DMS153 treated with DMSO at 0.1 percent for 48 hours (cell line): ENCODE measurements at regions not wholly inside any gene's neighbourhood (a gene's known extent, or its start where the extent isn't known, plus 50 kb on each side); places are given as distances from the start of the nearest gene placed in this dataset.
"Not testable (repeated sequence)": the region's sequence is repeated elsewhere in the genome, so short reads cannot be mapped to it uniquely, and the experiment has no call there.

Experiments used
- DNase-seq: peaks from one replicate; lab custom pipeline; 2025; ENCODE audit not compliant: unreplicated experiment; lab: John Stamatoyannopoulos, UW

GRCh38 chr6:44037847-44038542 is 89.3 kb downstream of the MRPL14 start:
- DNase-seq = no peak

GRCh38 chr6:44037276-44037675 is 90.0 kb downstream of the MRPL14 start:
- not testable (repeated sequence) for DNase-seq

GRCh38 chr6:44036699-44037101 is 90.6 kb downstream of the MRPL14 start:
- no peak for DNase-seq

GRCh38 chr6:44036196-44036595 is 91.1 kb downstream of the MRPL14 start:
- no peak for DNase-seq

- DNase-seq = no peak
These were observed 91.6 kb downstream of the MRPL14 start for GRCh38 chr6:44035621-44036020.

GRCh38 chr6:44034931-44035345 is 92.3 kb downstream of the MRPL14 start:
- DNase-seq = no peak

- no peak for DNase-seq
These were observed 92.8 kb downstream of the MRPL14 start for GRCh38 chr6:44034391-44034861.

GRCh38 chr6:44030812-44031454 is 96.3 kb downstream of the MRPL14 start:
- DNase-seq = no peak

GRCh38 chr6:44029444-44030185 is 97.6 kb downstream of the MRPL14 start:
- no peak for DNase-seq

- no peak for DNase-seq
These were observed 98.4 kb downstream of the MRPL14 start for GRCh38 chr6:44028789-44029310.

GRCh38 chr6:44025226-44025625 is 102.0 kb downstream of the MRPL14 start:
- DNase-seq = no peak

- no peak for DNase-seq
These were observed 102.6 kb downstream of the MRPL14 start for GRCh38 chr6:44024574-44025219.

GRCh38 chr6:44023586-44024454 is 103.4 kb downstream of the MRPL14 start:
- no peak for DNase-seq

- DNase-seq = no peak
These were observed 104.4 kb downstream of the MRPL14 start for GRCh38 chr6:44022671-44023352.

GRCh38 chr6:44022296-44022661 is 105.0 kb downstream of the MRPL14 start:
- DNase-seq = no peak

GRCh38 chr6:44021589-44022295 is 105.5 kb downstream of the MRPL14 start:
- no peak for DNase-seq

- no peak for DNase-seq
These were observed 106.4 kb downstream of the MRPL14 start for GRCh38 chr6:44020664-44021425.

GRCh38 chr6:44020148-44020547 is 107.1 kb downstream of the MRPL14 start:
- DNase-seq = no peak
